PC-9 (cell line): ENCODE measurements at regions not wholly inside any gene's neighbourhood (a gene's known extent, or its start where the extent isn't known, plus 50 kb on each side); places are given as distances from the start of the nearest gene placed in this dataset.

ENCODE experiments used
- BruUV-seq: library from RNA; stranded (reverse); fragments of 400-500 nt; replicated peaks from 2 replicates; lab custom pipeline; 2021; lab: Mats Ljungman, UMichigan
- CTCF ChIA-PET: fragments of 300-600 bp; sonication (Branson Sonifier 250); formaldehyde crosslinking; loops from one replicate; lab custom pipeline; 2022; ENCODE audit warnings: antibody characterized with exemption; lab: Charles Lee
- POLR2A ChIA-PET: fragments of 300-600 bp; sonication (Branson Sonifier 250); formaldehyde crosslinking; loops from one replicate; lab custom pipeline; 2022; ENCODE audit warnings: antibody characterized with exemption; ENCODE audit not compliant: unreplicated experiment; lab: Charles Lee
- DNase-seq, 2 experiments: peaks; one replicate each; pipeline versions ENCODE4 v3.0.0 to v3.0.0-alpha.2; 2015 to 2022; ENCODE audit warnings: mixed read lengths in 1 of 2
- H2AFZ ChIP-seq: fragments of 200-600 bp; sonication (generic); 2 replicates; pipeline ENCODE4 v1.8.1; 2017; ENCODE audit warnings: antibody characterized with exemption
- H3F3A ChIP-seq: fragments of 200-600 bp; sonication (generic); 2 replicates; pipeline ENCODE4 v1.8.1; 2017; ENCODE audit warnings: antibody characterized with exemption, mild to moderate bottlenecking, low read depth; ENCODE audit not compliant: insufficient read depth
- H3K27ac ChIP-seq: fragments of 200-600 bp; sonication (generic); 2 replicates; pipeline ENCODE4 v1.6.1; 2016; ENCODE audit warnings: mixed run types
- H3K27me3 ChIP-seq: fragments of 200-600 bp; sonication (generic); 2 replicates; pipeline ENCODE4 v1.6.1; 2016; ENCODE audit warnings: low read depth, mixed run types; ENCODE audit not compliant: insufficient read depth
- H3K36me3 ChIP-seq: fragments of 200-600 bp; sonication (generic); 2 replicates; pipeline ENCODE4 v1.6.1; 2016; ENCODE audit warnings: low read depth, mixed run types
- H3K4me1 ChIP-seq: fragments of 200-600 bp; sonication (generic); replicated peaks from 2 replicates; pipeline ENCODE4 v1.6.1; 2016; ENCODE audit warnings: mixed run types; ENCODE audit not compliant: insufficient read depth
- H3K4me2 ChIP-seq: fragments of 200-600 bp; sonication (generic); 2 replicates; pipeline ENCODE4 v1.6.1; 2017; ENCODE audit warnings: mixed run types
- H3K4me3 ChIP-seq: fragments of 200-600 bp; sonication (generic); 2 replicates; pipeline ENCODE4 v1.6.1; 2016; ENCODE audit warnings: mixed run types
- H3K79me2 ChIP-seq: fragments of 200-600 bp; sonication (generic); 2 replicates; pipeline ENCODE4 v1.6.1; 2017; ENCODE audit warnings: low read depth, mixed run types
- H3K9me2 ChIP-seq: fragments of 200-600 bp; sonication (generic); 2 replicates; pipeline ENCODE4 v1.8.1; 2017; ENCODE audit warnings: mild to moderate bottlenecking; ENCODE audit not compliant: insufficient read depth
- H3K9me3 ChIP-seq: fragments of 200-600 bp; sonication (generic); 2 replicates; pipeline ENCODE4 v1.8.1; 2016; ENCODE audit warnings: low read depth; ENCODE audit not compliant: insufficient read depth
- H4K20me1 ChIP-seq: fragments of 200-600 bp; sonication (generic); 2 replicates; pipeline ENCODE4 v1.8.1; 2017; ENCODE audit not compliant: insufficient read depth
- EZH2 ChIP-seq: fragments of 200-600 bp; sonication (generic); IDR thresholded peaks from 2 replicates; pipeline ENCODE4 v1.8.0; 2017; ENCODE audit warnings: antibody characterized with exemption, low read depth
- intact Hi-C: fragments of 100-400 bp; cut with micrococcal nuclease; formaldehyde crosslinking; loops from one replicate; pipeline ENCODE4 v1.10.0; 2022; ENCODE audit not compliant: unreplicated experiment
- TF ChIP-seq, protein P1 (sequence below): fragments of 200-600 bp; sonication (generic); conservative IDR thresholded peaks from 2 replicates; pipeline ENCODE4 v1.6.1; 2017; ENCODE audit warnings: mixed run types, antibody characterized with exemption, mild to moderate bottlenecking, moderate library complexity

- Histone ChIP-seq H3K36me3 (no peaks in the 10 kb centered on the region), H3K9me3 (no peaks in the 10 kb centered on the region), H3K27ac (no peak overlapping the region), H3K27me3 (no peaks in the 10 kb centered on the region), H3F3A (no peaks in the 10 kb centered on the region), H2AFZ (no peak overlapping the region), H4K20me1 (no peaks in the 10 kb centered on the region), H3K4me1 (no peaks in the 10 kb centered on the region), H3K79me2 (no peaks in the 10 kb centered on the region), H3K9me2 (no peaks in the 10 kb centered on the region; the same call in 1 of the 2 replicates), H3K4me3 (no peak overlapping the region), H3K4me2 (no peak overlapping the region)
- ChIA-PET POLR2A (no interaction called here), CTCF (no interaction called here)
- no peak for DNase-seq
- no TSS peak for BruUV-seq
- TF ChIP-seq, protein P1, sequence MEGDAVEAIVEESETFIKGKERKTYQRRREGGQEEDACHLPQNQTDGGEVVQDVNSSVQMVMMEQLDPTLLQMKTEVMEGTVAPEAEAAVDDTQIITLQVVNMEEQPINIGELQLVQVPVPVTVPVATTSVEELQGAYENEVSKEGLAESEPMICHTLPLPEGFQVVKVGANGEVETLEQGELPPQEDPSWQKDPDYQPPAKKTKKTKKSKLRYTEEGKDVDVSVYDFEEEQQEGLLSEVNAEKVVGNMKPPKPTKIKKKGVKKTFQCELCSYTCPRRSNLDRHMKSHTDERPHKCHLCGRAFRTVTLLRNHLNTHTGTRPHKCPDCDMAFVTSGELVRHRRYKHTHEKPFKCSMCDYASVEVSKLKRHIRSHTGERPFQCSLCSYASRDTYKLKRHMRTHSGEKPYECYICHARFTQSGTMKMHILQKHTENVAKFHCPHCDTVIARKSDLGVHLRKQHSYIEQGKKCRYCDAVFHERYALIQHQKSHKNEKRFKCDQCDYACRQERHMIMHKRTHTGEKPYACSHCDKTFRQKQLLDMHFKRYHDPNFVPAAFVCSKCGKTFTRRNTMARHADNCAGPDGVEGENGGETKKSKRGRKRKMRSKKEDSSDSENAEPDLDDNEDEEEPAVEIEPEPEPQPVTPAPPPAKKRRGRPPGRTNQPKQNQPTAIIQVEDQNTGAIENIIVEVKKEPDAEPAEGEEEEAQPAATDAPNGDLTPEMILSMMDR, result no peak
- TF ChIP-seq EZH2, result no peak
- intact Hi-C loops, result no loop called here
These were observed 314.7 kb upstream of the ARRDC4 start for GRCh38 chr15:97645758-97646157.

DNA sequence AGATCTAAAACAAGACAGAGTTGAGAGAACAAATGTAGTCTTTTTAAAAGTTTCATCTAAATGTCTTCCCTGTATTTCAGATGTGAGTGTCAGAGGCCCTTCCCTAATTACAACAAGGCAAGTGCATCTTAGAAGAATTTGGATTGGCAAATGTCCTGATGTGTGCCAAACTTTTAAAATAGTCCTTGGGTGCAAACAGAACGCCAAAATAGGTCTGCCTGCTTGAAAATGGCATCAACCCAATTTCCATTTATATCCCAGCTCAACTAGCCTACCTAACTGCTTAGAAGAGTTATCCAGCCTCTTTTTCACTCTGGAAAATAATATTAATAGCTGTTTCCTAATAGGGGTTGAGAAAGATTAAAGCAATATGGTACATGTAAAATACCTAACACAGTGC lies 311.8 kb upstream of the ARRDC4 start:
- Histone ChIP-seq H3K36me3 (no peaks in the 10 kb centered on the region), H3K27ac (no peak overlapping the region), H4K20me1 (no peaks in the 10 kb centered on the region), H3K4me3 (no peak overlapping the region), H3K9me2 (no peaks in the 10 kb centered on the region), H3K9me3 (no peaks in the 10 kb centered on the region), H3K79me2 (no peaks in the 10 kb centered on the region), H2AFZ (no peak overlapping the region), H3K4me1 (no peaks in the 10 kb centered on the region), H3F3A (no peaks in the 10 kb centered on the region), H3K27me3 (no peaks in the 10 kb centered on the region), H3K4me2 (no peak overlapping the region)
- POLR2A ChIA-PET, result no interaction called here
- CTCF ChIA-PET, result no interaction called here
- TF ChIP-seq, protein P1, result no peak
- TF ChIP-seq EZH2, result no peak
- no TSS peak for BruUV-seq
- intact Hi-C loops, result no loop called here
- DNase-seq, result no peak

GRCh38 chr15:97652041-97652440 lies 308.5 kb upstream of the ARRDC4 start:
- POLR2A ChIA-PET, result no interaction called here
- H3K9me2 ChIP-seq, result no peaks in the 10 kb centered on the region
- no peak overlapping the region for H2AFZ ChIP-seq
- intact Hi-C loops, result no loop called here
- no peaks in the 10 kb centered on the region for H3K79me2 ChIP-seq
- H3K36me3 ChIP-seq, result no peaks in the 10 kb centered on the region
- no peaks in the 10 kb centered on the region for H3F3A ChIP-seq
- no peak overlapping the region for H3K27ac ChIP-seq
- CTCF ChIA-PET, result no interaction called here
- no peak for DNase-seq
- no peak overlapping the region for H3K4me3 ChIP-seq
- no peaks in the 10 kb centered on the region for H4K20me1 ChIP-seq
- TF ChIP-seq, protein P1, result no peak
- no peak for TF ChIP-seq EZH2
- H3K27me3 ChIP-seq, result no peaks in the 10 kb centered on the region
- no peaks in the 10 kb centered on the region for H3K4me1 ChIP-seq
- no TSS peak for BruUV-seq
- H3K4me2 ChIP-seq, result no peak overlapping the region
- no peaks in the 10 kb centered on the region for H3K9me3 ChIP-seq
